Skin epidermis (tissue), 12 donors: ENCODE measurements at regions not wholly inside any gene's neighbourhood (a gene's known extent, or its start where the extent isn't known, plus 50 kb on each side); places are given as distances from the start of the nearest gene placed in this dataset.

Experiments used
- H3K27ac ChIP-seq, 21 experiments: fragments of 200-600 bp; sonication (generic) in 11 of 21; one replicate each; pipeline ENCODE4 v1.5.0; 2020; ENCODE audit warnings: mild to moderate bottlenecking in 3 of 21, inconsistent platforms in 2 of 21, moderate library complexity in 2 of 21
- H3K4me3 ChIP-seq, 7 experiments: fragments of 200-600 bp; sonication (generic) in 2 of 7; one replicate each; pipeline ENCODE4 v1.5.0; 2020; ENCODE audit warnings: inconsistent platforms in 2 of 7, mild to moderate bottlenecking in 2 of 7, moderate library complexity in 1 of 7

- no peak overlapping the region for H3K27ac ChIP-seq
Observed at GRCh38 chr2:18124116-18124835, 245.8 kb downstream of the KCNS3 start.

GRCh38 chr2:18123577-18123976 is 245.1 kb downstream of the KCNS3 start:
- Histone ChIP-seq H3K4me3 (no peak overlapping the region), H3K27ac (no peak overlapping the region)

More at GRCh38 chr2:18124116-18124835, 245.8 kb downstream of the KCNS3 start:
- no peak overlapping the region for H3K4me3 ChIP-seq

- Histone ChIP-seq H3K4me3 (no peak overlapping the region), H3K27ac (no peak overlapping the region)
Observed at GRCh38 chr2:18123211-18123570, 244.7 kb downstream of the KCNS3 start.

- H3K4me3 ChIP-seq: no peak overlapping the region
Observed at GRCh38 chr2:18122544-18123210, 244.2 kb downstream of the KCNS3 start.

GRCh38 chr2:18119883-18120282 is 241.4 kb downstream of the KCNS3 start:
- H3K27ac ChIP-seq: no peak overlapping the region
- H3K4me3 ChIP-seq: no peak overlapping the region

More at GRCh38 chr2:18122544-18123210, 244.2 kb downstream of the KCNS3 start:
- no peak overlapping the region for H3K27ac ChIP-seq

DNA sequence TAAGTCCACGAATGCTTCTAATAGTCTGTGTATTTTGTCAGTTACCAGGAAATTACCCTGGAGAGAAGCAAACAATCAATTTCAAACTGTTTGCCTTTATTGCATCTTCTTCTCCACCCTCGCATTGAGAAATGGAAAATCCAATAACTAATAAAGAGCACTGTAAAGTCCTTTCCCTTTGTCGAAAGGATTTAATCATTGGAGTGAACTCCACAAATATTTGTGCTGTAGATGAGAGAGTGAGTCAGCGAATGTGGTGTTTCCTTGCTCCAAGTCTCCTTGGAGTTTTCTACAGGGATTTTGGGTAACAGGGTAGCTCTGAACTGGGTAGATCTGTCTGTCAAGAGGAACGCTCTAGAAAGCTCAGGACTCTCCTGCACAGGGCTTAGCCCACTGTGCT is 240.2 kb downstream of the KCNS3 start:
- peak overlapping the region in 1 of 21 experiments; percentile 4 for H3K27ac ChIP-seq
- no peak overlapping the region for H3K4me3 ChIP-seq

- Histone ChIP-seq H3K27ac (no peak overlapping the region), H3K4me3 (no peak overlapping the region)
Observed at GRCh38 chr2:18117592-18117991, 239.1 kb downstream of the KCNS3 start.

- Histone ChIP-seq H3K4me3 (no peak overlapping the region), H3K27ac (no peak overlapping the region)
Observed at GRCh38 chr2:18110222-18110621, 231.8 kb downstream of the KCNS3 start.

- no peak overlapping the region for H3K27ac ChIP-seq
- no peak overlapping the region for H3K4me3 ChIP-seq
Observed at GRCh38 chr2:18106841-18107240, 228.4 kb downstream of the KCNS3 start.

DNA sequence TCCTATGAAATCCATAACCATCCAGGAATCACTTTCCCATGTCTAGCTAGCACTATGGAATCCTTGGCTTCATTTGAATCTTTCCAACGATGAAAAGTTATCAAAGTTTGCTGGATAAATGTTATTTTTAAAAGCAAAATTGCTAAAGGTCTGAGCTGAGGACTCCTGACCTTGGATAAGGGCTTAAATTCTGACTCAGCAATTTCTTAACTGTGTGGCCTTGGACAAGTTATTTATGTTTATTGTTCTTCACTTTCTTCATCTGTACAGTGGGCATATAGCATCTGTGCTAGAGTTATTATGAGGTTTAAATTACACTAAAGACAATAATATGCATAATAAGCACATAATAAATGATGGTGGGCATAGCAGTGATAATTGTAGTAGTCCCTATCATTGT is 227.5 kb downstream of the KCNS3 start:
- H3K27ac ChIP-seq: no peak overlapping the region
- H3K4me3 ChIP-seq: no peak overlapping the region

GRCh38 chr2:18104595-18105224 is 226.2 kb downstream of the KCNS3 start:
- Histone ChIP-seq H3K27ac (peak overlapping the region in 1 of 21 experiments; percentile 28), H3K4me3 (no peak overlapping the region)

- Histone ChIP-seq H3K4me3 (no peak overlapping the region), H3K27ac (no peak overlapping the region)
Observed at GRCh38 chr2:18096836-18097405, 218.5 kb downstream of the KCNS3 start.

DNA sequence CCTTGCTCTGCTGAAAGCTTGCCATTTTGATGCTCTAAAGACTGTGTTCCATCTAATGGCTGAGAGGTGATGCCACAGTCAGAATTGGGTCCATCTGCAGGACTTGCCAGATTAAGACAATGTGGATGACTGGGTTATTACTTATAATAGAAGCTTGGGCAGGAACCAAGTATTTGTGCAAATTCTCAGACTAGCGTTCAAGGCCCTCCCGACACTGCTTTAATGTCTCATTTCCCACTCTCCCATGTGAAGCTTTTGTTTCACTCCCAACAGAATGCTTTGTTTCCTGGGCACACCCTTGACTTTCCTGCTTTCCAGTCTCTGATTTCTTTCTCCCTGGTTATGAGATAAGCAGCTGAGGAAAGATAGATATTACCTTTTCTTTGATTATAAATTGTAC is 215.8 kb downstream of the KCNS3 start:
- no peak overlapping the region for H3K27ac ChIP-seq
- H3K4me3 ChIP-seq: no peak overlapping the region

DNA sequence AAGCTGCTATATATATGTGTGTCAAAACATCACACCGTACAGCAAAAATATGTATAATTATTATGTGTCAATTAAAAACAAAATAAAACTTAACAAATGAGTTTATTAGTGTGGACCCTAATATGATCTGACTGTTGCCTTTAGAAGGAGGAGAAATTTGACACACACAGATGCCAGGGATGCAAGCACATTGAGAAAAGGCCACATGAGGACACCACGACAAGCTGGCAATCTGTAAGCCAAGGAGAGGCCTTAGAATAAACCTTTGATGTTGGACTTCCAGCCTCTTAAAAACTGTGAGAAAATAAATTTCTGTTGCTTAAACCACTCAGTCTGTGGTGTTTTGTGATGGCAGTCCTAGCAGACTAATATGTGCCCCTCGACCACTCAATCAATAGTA is 214.7 kb downstream of the KCNS3 start:
- no peak overlapping the region for H3K4me3 ChIP-seq
- H3K27ac ChIP-seq: no peak overlapping the region

DNA sequence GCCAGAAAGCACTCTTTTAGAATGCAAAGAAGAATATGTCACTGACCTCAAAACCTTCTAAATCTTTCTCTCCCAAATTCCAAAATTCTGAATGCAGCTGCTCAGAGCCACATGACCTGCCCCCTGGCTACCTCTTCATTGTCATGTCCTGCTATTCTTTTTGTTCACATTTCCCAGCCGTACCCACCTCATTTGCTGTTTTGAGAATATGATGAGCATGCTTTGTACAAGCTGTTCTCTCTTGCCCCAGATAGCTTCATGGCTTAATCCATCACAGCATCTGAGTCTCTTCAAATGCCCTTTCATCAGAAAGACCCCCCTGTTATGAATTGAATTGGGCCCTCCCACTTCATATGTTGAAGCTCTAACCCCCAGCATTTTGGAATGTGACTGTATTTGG is 214.3 kb downstream of the KCNS3 start:
- Histone ChIP-seq H3K4me3 (no peak overlapping the region), H3K27ac (no peak overlapping the region)

DNA sequence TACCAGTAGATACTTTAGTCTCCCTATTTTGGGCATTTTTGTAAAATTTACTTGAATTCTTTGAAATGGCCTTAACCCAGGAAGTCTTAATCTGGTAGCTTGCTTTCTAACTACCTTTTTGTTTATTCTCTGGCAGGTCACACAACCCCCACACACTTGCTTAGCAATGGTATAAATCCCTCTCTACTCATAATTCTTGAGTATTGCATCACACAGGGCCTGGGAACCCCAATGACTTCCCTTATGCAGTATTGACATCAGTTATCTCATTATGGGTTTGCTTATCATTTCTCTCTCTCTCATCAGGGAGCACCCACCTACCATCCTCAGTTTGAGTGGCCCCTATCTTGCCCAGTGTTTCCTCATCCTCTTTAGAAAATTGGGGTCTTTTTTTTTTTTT is 207.1 kb downstream of the KCNS3 start:
- no peak overlapping the region for H3K27ac ChIP-seq
- H3K4me3 ChIP-seq: no peak overlapping the region

DNA sequence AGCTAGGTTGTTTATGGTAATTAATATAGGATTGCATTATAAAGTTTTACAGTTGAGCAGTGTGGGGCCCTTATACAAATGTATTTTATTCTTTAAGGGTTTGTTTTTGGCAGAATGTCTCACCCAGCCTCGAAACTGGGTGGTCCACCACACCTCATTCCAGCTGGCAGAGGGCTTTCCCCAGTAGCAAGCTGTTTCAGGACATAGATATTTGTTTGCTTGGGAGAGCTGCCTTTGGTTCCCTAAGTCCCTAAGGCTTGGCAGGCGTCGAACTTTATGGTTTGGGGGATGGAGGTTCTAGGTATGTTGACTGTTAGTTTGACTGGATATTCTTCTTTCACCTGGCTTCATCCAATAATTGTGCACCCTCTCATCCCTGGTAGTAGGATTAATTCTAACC is 205.9 kb downstream of the KCNS3 start:
- Histone ChIP-seq H3K27ac (no peak overlapping the region), H3K4me3 (no peak overlapping the region)

DNA sequence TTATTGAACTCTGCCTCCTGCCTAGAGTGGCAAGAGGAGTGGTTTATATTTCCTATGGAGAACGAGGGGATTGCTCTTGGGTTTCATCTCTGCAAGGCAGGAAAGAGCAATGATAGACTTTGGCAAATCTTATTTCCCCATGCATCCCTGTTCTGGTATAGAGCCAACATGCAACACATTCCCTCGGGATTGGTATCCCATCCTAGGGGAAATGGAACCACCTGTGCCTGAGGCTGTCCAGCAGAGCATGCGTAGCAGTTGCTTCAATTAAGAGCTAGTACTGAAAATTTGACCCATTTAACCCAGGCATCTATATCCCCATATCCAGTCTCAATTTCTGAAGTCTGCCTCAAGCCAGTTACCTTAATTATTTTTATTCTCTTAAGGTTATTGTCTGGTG is 205.3 kb downstream of the KCNS3 start:
- Histone ChIP-seq H3K4me3 (no peak overlapping the region), H3K27ac (peak overlapping the region in 1 of 21 experiments; percentile 21)

- H3K27ac ChIP-seq: no peak overlapping the region
- H3K4me3 ChIP-seq: no peak overlapping the region
Observed at GRCh38 chr2:18078216-18078615, 199.7 kb downstream of the KCNS3 start.

DNA sequence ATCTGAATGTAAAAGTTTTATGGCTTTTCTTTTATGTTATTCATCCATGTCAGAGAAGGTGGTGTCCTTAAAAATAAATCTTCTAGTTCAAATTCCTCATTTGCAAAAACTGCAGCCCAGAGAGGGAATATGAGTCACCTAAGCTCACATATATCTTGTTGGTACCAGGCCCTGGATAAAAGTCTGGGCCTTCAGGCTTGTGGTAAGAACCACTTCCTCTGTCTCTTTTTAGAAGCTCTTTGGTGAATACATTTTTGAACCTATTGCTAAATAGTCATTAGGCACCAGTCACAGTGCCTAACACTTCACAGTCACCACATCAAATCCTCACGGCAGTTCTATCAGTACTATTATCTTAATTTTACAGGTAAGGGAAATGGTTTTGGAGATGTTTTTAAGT is 199.2 kb downstream of the KCNS3 start:
- Histone ChIP-seq H3K27ac (peak overlapping the region in 2 of 21 experiments; percentile 43 to 63), H3K4me3 (no peak overlapping the region)

DNA sequence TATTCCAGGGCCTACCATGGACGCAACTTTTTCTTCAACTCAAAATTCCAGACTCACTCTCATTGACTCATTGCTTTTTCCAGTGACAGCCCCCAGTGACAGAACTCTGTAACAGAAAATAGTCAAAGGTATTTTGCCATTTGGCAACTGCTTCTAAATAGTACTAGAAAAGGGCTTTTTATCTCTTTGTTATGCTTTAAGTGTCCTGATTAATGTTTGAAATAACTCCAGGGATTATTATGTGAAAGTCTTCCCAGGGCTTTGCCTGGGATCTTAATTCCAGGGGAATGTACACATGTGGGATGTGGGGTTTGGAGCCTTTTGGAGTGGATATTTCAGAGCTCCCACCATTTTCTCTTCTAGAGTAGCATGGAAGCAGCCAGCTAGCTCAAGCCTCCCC is 198.8 kb downstream of the KCNS3 start:
- peak overlapping the region in 3 of 21 experiments; percentile 23 to 63 (median 43) for H3K27ac ChIP-seq

More for the DNA sequence above, 198.8 kb downstream of the KCNS3 start:
- no peak overlapping the region for H3K4me3 ChIP-seq
